NOMO-1 treated with DMSO at 0.1 percent for 48 hours (cell line): ENCODE measurements at regions not wholly inside any gene's neighbourhood (a gene's known extent, or its start where the extent isn't known, plus 50 kb on each side); places are given as distances from the start of the nearest gene placed in this dataset.
"Not testable (repeated sequence)": the region's sequence is repeated elsewhere in the genome, so short reads cannot be mapped to it uniquely, and the experiment has no call there.

Source experiments
- DNase-seq: peaks from one replicate; lab custom pipeline; 2025; ENCODE audit not compliant: unreplicated experiment; lab: John Stamatoyannopoulos, UW

DNA sequence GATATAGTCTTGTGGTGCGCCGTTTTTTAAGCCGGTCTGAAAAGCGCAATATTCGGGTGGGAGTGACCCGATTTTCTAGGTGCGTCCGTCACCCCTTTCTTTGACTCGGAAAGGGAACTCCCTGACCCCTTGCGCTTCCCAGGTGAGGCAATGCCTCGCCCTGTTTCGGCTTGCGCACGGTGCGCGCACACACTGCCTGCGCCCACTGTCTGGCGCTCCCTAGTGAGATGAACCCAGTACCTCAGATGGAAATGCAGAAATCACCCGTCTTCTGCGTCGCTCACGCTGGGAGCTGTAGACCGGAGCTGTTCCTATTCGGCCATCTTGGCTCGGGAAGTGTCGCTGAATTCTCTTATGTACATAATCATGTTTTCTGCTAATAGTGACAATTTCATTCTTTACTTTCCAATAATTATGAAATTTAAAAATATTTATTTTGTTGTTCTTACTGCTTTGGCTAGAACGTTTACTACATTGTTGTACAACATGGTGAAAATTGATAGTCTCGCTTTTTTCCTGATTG is 61.2 kb upstream of the MINDY3 start:
- DNase-seq, result not testable (repeated sequence)

DNA sequence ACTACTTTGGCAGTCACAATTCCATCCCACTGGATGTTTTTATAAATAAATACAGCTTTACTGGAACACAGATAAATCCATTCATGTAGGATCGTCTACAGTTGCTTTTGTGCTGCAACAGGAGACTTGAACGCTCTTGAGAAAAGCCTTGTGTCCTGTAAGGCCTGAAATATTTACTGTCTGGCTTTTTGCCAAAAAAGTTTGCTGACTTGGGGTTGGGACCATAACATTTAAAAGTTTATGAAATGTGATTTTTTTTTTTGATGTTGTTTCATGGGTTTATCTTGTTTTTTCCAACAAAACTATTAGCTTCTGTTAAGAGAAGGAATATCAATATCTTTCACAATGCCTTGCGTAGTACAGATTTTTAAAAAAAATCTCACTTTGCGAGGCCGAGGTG is 71.1 kb upstream of the MINDY3 start:
- DNase-seq, result no peak

GRCh38 chr10:15939543-15939942 is 79.2 kb upstream of the MINDY3 start:
- not testable (repeated sequence) for DNase-seq

GRCh38 chr10:15943426-15943825 is 83.1 kb upstream of the MINDY3 start:
- DNase-seq, result no peak

DNA sequence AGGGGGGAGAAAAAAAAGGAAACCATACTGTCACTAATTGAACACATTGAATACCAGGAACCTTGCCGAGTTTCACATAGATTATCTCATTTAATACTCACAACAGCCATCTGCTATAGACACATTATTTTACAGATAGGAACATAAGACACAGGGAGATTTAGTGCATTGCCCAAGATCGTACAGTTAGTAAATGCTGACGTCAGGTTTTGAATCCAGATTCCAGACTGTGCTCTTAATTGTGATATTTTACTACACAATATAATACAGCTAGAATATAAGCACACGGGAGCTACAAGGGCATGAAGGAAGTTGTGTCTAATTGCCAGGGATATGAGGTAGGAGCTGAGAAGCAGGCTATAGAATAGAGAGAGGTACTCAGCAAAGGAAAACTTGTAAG is 93.9 kb upstream of the MINDY3 start:
- no peak for DNase-seq

GRCh38 chr10:15960277-15960676 is 100.0 kb upstream of the MINDY3 start:
- no peak for DNase-seq

GRCh38 chr10:15972736-15973135 is 112.4 kb upstream of the MINDY3 start:
- DNase-seq, result not testable (repeated sequence)

DNA sequence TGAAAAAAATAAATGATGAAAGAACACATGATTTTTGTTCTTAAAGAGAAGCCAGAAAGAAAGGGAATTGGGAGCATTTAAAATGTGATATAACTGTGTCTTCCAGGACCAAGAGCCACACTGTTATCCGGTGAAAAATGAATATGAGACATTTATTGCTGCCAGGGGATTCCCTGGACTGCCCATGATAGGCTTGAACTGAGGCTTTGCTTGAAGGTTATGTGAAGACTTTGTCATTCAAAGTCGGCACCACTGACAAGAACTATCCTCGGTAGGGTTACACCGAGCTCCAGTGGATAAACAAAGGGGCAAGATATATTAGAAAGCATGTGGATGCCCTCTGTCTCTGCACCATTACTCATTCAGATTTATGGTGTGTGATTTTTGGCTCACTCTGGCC is 125.4 kb upstream of the MINDY3 start:
- DNase-seq, result no peak

GRCh38 chr10:15990535-15991129 is 130.3 kb upstream of the MINDY3 start:
- DNase-seq, result no peak

DNA sequence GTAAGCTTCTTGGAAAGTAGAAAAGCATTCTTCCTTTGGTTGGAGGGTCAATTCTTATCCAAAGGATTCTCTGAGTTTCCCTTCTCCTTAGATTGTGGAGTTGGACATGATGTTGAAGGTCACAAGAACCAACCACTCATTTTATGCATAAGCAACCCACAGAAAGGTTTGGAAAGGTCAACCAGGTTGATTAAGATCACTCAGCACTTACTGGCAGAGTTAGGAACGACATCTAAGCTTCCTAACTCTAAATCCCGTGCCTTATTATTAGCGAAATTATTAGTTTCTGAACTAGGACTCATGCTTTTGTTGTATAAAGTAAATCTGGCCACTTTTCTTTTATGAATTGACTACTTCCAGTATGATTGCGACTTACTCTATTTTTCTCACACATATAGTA is 137.0 kb upstream of the MINDY3 start:
- no peak for DNase-seq

DNA sequence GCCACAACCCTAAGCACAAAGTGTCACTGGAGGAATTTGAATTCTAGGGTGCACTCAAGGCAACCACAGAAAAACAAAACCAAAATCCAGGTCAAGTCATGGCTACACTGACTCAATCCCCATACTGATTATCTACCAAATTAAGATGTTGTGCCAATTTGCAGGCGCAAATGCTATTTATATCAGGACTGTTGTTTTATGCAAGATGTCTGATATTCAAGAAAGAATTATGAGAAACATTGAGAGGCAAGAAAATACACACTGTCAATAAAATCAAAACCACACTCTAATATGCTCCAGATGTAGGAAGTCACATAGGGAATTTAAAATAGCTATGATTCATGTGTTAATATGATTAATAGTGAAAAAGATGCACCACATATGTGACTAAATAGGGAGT is 141.3 kb upstream of the MINDY3 start:
- no peak for DNase-seq

DNA sequence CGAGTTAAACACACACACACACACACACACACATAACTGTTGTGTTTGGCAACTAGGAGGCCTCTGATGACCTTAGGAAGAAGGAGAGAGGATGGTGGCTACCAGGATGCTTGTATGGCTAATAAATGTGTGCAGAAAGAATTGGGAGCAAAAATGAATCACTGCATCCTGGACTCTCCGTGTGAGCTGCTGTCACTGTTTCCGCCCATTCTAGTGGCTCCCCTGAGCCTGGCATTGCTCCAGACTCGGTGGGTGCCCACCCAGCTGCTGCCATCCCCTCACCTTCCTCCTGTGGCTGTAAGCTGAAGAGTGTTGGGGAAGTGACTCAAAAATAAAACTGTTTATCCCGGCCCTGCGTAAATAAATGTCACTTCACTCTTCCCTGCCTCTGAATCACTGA is 149.5 kb upstream of the MINDY3 start:
- DNase-seq, result no peak

DNA sequence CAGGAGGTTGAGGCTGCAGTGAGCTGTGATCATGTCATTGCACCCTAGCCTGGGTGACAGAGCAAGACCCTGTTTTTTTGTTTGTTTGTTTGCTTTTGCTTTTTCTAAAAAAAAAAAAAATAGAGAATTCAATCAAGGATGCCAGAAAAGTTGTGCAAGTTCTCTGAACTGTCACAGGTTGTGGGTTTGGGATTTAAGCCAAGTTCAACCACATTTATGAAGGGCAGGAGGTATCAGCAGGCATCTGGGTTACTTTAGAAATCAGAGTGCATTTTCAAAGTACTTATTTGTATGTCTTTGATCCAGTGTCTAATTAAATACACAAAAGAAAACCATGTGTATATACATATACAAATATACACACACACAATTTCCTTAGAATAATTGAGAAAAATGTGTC is 151.2 kb upstream of the MINDY3 start:
- DNase-seq, result no peak

GRCh38 chr10:16014469-16014868 is 154.2 kb upstream of the MINDY3 start:
- no peak for DNase-seq

GRCh38 chr10:16016688-16017087 is 156.4 kb upstream of the MINDY3 start:
- DNase-seq, result no peak

DNA sequence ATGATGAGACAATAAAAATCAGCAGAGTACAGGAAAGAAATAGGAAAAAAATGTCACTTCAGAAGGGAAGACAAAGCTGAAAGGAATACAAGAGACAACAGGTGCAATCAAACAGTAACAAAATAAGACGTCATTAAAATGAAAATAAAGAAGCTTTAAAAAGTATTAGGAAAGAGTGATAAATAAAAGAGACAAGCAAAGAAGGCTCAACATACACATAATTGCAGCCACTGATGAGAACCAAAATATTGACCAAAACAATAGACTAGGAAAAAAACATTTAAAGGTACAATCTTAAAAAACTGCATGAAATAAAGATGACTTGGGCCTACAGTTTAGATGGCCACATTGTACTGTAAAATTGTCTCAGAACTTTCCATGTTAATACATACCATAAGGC is 160.5 kb upstream of the MINDY3 start:
- no peak for DNase-seq

DNA sequence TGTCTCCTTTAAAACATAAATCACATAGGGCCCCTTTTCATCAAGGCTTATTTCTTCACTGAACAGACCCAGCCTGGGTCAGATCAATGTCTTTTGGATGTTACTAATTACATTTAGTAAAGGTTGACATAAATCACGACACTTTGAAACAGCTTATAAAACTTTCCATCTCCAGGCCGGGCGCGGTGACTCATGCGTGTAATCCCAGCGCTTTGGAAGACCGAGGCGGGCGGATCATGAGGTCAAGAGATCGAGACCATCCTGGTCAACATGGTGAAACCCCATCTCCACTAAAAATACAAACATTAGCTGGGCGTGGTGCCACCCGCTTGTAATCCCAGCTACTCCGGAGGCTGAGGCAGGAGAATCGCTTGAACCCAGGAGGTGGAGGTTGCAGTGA is 166.5 kb upstream of the MINDY3 start:
- DNase-seq, result not testable (repeated sequence)

- no peak for DNase-seq
Observed at GRCh38 chr10:16030562-16030961, 170.3 kb upstream of the MINDY3 start.

DNA sequence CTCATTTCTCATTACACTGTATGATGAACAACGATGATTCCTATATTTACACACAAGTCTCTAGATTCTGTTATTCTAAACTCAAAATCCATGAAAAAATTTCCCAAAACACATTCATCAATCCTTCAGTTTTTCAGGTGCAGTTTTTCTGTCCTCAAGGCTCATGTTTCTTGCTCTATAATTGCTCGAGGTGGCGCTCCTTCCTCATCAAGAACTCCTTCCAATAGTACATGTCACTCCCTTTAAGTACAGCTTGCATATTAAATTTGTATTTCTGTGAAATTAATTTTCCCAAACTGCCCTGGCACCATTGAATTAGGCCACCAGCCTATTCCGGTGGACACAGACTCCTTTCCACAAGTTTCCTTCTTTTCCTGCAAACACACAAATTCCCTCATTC is 188.7 kb upstream of the MINDY3 start:
- DNase-seq, result no peak

- no peak for DNase-seq
Observed at GRCh38 chr10:16049782-16050181, 189.5 kb upstream of the MINDY3 start.

GRCh38 chr10:16063350-16063749 is 203.0 kb upstream of the MINDY3 start:
- no peak for DNase-seq

DNA sequence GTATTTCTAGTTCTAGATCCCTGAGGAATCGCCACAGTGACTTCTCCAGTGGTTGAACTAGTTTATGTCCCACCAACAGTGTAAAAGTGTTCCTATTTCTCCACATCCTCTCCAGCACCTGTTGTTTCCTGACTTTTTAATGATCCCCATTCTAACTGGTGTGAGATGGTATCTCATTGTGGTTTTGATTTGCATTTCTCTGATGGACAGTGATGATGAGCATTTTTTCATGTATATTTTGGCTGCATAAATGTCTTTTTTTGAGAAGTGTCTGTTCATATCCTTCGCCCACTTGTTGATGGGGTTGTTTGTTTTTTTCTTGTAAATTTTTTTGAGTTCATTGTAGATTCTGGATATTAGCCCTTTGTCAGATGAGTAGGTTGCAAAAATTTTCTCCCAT is 223.2 kb upstream of the MINDY3 start:
- not testable (repeated sequence) for DNase-seq

DNA sequence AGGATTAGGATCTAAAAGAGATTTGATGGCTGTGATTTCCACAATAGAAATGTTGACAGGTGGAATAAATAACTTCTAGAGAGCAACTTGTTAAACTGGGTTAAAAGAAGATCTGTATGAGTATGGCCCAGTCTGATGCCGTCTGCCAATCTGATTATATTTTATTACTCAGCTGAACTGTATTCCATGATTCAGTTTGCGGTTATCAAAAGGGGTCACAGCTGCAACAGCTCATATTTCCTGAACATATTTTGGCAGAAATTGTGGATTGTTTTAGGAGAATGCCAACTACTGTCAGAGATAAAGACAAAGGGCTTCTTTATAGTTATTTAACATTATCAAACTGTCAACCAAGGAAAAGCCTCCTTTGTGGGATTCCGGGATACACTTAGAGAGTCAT is 244.8 kb upstream of the MINDY3 start:
- no peak for DNase-seq
